ENCODE measurements at regions not wholly inside any gene's neighbourhood (a gene's known extent, or its start where the extent isn't known, plus 50 kb on each side); places are given as distances from the start of the nearest gene placed in this dataset.

- TF ChIP-seq CTCF (IDR thresholded peaks at IDR 0.05): no peak
- TF ChIP-seq POLR2AphosphoS5 (IDR thresholded peaks at IDR 0.05): no peak
Measured at GRCh38 chr11:42003801-42004200, 544.3 kb upstream of the LRRC4C start.

Data from stomach (tissue), 4 donors.